Activated CD4-positive, CD25-positive, alpha-beta regulatory T cell treated with anti-CD3 and anti-CD28 coated beads, Interleukin-2, amount 50 U/mL, for 72 hours (primary cell): ENCODE measurements at regions not wholly inside any gene's neighbourhood (a gene's known extent, or its start where the extent isn't known, plus 50 kb on each side); places are given as distances from the start of the nearest gene placed in this dataset.
"Not testable (repeated sequence)": the region's sequence is repeated elsewhere in the genome, so short reads cannot be mapped to it uniquely, and the experiment has no call there.

ENCODE experiments used
- DNase-seq: peaks from one replicate; pipeline ENCODE4 v3.0.0; 2021

DNA sequence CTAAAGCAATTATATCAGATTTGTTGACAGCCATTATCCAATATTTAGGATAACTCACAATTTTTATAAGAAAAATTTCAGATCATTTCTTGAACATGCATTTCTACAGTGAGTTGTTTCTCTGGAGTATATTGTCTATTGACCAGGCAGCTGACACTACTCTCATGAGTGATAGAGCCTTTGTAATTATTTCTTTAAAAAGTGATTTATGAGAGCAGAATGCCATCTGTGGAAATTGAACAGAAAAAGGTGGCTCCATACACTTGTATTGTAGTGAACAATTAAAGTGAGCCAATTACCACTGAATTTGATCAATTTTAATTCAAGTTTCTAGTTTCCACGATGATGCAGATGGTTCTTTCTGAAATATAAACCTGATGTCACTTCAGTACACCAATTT is 855.4 kb downstream of the TAF11L14 start:
- no peak for DNase-seq

DNA sequence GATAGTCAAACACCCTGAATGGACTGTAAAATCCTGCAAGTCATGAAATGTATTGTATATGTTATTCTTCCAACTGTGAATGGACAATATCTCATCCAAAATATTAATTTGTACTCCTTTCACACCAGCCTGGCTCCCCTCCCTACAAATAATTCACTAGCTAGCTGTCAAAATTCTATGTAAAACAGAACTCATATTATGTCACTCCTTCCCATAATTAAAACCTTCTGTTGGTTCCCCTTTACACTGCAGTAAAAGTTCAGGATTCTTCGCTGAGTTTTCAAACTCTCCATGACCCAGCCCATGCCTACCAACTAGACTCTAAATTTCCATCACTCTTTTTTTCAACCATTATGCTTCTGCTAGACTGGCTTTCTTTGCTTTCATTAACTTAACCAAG is 857.1 kb downstream of the TAF11L14 start:
- no peak for DNase-seq

DNA sequence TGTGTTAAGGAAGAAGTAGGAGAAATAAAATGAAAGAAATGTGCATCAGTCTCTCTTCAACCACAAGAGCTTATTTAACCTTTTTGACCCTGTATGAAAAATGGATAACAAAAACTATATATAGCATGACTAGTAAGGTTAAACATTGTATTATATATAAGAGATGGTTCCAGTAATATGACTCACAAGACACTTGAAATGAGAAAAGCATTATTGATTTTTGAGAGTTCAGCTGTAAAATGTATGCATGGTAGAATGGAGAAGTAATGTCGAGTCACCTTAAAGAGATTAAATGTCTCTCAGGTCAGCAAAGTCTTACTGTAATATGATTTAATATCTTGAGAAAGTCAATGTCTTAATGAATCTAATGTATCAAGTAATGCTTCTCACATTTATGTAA is 860.9 kb downstream of the TAF11L14 start:
- DNase-seq, result no peak

DNA sequence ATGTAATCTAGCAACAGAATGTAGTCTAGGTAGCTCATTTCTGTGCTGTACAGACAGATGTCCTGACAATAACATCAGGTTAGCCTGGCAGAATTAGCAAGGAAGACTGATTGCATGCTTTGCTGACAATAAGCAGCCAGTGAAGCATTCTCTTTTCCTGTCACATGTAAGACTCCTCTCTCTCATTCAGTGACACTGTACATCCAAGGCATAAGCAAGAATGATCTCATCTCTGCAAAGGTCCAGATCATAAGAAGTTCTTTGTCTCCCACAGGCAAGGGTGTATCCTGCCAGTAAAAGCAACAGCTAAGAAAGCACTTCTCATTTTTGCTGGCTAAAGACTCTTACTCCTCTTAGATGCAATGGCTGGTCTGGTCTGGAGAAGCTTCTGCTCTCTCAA is 861.8 kb downstream of the TAF11L14 start:
- no peak for DNase-seq

DNA sequence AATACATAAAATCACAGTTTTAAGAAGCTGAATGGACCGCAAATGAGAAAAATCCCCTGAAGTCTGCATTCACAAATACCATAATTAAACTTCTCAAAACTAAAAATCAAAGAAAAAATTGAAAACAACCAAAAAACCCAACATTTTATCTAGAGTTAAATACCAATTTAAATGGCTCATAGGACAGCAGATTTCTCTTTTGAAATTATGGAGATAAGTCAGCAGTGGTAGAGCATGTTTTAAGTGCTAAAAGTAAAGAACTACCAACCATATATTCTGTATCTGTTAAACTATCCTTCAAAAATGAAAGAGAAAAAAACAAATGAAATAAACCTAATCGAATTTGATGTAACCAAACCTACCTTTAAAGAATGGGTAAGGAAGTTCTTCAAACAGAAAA is 862.8 kb downstream of the TAF11L14 start:
- no peak for DNase-seq

DNA sequence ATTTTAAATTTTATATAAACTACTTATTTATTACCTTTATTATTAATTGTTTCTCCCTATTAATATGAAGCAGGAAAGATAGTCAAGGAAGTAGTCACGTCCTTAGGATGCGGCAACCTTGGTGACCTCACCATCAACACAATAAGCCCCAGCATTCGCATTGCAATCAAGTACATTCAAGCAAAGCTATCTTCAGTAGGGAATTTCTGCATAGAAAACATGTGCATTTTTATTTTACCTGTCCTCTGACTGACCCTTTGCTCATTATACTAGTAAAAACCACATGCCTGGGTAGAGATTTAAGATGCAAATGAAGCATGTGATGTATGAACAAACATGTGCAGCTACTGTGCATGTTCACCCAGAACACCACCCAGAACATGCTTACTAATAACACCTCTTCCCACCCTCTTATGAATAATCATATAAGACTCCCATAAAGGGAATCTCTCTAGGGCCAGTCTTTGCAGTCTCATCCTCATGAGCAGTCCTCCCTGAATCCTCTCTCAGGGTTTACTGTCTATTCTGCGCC is 869.6 kb downstream of the TAF11L14 start:
- no peak for DNase-seq

DNA sequence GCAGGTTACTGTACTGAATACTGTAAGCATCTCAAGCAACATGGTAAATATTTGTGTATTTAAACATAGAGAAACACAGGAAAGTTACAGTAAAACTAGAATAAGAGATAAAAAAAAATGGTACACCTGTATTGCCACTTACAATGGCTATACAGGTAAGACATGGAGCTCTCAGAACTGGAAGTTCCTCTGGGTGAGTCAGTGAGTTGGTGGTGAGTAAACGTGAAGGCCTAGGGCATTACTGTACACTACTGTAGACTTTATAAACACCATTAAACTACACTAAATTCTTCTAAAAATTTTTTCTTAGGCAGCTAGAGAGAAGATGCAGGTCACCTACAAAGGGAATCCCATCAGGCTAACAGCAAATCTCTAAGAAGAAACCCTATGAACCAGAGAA is 872.9 kb downstream of the TAF11L14 start:
- no peak for DNase-seq

DNA sequence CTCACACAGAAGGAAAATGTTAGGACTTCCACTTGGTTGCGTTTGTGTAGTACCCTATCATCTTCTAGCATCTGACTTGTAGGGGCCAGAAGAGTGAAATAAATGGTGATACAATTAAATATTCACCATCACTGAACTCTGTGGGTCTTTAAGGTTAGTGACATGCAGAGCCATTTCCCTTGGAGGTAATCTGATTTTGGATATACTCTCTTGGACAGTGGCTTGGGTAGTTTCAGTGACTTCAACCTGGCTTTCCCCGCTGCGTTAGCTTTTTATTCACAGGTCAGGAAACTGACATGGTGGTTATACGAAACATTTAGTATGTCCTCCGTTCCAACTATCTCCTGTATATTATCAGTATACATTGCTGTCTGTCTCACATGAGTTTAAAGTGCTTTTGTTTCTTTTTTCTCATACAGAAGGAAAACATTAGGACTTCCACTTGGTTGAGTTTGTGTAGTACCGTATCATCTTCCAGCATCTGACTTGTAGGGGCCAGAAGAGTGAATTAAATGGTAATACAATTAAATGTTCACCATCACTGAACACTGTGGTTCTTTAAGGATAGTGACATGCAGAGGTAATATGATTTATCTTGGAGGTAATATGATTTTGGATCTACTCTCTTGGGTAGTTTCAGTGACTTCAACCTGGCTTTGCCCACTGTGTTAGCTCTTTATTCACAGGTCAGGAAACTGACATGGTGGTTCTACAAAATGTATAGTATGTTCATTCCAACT is 883.6 kb downstream of the TAF11L14 start:
- no peak for DNase-seq

DNA sequence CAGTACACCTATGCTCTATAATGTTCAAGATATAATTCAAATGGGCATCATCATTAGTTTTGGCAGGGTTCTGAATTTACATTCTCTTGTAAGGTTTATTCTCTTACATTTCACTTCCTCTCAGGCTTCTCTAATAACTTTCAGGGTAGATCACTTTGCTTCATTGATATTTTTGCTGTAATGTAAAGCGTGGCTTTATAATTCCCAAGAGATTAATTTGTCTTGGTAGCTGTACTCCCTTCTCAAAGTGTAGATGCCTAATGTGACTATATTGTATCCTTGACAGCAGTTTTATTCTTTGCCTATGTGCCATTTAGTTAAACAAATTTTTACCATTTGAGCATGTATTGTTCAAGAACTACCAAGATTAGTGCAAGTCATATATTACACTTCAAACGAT is 889.1 kb downstream of the TAF11L14 start:
- no peak for DNase-seq

DNA sequence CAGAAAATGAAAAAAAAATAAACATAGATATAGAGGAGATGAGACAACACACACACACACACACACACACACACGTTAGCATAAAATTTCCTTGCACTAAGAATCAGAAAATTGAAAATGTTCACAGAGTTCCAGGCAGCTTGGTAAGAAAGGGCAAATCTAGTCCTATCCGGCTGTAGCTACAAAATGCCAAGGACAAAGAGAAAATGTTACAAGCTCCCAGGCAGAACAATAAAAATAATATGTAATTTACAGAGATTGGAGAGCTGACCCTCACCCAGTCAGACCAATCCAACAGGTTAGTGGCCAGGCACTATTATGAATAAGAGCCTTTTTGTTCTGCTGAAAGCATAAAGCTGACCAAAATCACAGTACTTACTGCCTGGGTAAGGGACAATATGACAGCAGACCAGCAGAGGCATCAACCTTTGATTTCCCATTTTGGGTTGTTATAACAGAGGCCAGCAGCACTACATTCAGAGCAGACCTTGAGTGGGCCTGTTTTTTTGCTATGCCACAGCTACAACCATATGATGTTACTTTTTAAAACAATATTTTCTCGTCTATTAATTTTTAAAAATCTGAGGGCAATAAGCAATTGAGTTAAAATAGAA is 892.6 kb downstream of the TAF11L14 start:
- DNase-seq, result no peak

DNA sequence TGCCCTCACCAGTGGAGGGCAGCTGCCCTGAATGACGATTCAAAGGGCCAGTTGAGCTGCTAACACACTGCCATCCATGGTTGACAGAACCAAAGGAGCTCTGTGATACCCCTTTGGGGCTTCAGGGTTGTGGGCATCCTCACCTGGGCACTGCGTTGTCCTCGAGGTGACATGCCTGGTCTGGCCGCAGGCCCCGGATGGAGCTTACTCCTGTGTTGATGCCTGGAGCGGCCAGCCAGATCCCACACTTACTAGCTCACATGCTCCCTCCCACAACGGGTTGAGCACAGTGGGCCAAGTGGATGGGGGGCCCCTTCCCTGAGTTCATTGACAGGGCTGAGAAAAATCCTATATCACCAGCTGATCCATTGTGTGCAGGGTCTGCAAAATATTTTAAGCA is 898.9 kb downstream of the TAF11L14 start:
- no peak for DNase-seq

DNA sequence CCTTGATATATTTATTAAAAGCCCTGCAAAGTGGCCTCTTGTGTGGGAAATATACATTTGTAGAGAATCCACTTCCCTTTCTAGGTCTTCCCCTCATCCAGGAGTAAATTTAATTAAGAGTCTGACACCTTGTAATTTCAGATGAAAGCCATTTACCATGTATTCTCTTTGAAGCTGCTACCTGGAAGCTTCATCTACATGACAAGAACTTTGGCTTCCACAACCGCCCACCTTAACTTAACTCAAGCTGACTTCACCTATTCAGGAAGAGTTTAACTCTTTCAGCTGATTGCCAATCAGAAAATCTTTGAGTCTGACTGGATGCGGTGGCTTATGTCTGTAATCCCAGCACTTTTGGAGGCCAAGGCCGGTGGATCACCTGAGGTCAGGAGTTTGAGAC is 899.9 kb downstream of the TAF11L14 start:
- no peak for DNase-seq

DNA sequence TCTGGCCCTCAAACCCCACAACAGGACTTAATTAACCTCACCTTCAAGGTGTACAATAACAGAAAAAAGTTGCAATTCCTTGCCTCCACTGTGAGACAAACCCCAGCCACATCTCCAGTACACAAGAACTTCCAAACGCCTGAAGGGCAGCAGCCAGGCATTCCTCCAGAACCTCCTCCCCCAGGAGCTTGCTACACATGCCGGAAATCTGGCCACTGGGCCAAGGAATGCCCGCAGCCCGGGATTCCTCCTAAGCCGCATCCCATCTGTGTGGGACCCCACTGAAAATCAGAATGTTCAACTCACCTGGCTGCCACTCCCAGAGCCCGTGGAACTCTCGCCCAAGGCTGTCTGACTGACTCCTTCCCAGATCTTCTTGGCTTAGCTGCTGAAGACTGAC is 901.5 kb downstream of the TAF11L14 start:
- DNase-seq, result not testable (repeated sequence)

DNA sequence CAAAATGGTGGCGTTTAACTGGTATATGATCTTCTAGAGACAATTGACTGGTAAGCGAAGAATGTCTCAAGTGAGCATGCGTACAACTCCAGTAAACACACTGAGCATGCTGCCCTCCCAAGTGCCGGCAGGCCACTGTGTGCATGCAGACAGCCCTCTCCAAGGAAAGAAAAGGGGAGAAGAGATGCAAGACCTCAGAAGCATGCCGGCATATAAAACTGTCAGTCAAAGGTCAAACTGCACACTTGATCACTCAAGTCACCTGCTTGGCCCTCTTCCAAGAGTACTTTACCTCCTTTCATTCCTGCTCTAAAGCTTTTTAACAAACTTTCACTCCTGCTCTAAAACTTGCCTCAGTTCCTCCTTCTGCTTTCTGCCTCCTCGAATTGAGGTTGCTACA is 910.2 kb downstream of the TAF11L14 start:
- no peak for DNase-seq

DNA sequence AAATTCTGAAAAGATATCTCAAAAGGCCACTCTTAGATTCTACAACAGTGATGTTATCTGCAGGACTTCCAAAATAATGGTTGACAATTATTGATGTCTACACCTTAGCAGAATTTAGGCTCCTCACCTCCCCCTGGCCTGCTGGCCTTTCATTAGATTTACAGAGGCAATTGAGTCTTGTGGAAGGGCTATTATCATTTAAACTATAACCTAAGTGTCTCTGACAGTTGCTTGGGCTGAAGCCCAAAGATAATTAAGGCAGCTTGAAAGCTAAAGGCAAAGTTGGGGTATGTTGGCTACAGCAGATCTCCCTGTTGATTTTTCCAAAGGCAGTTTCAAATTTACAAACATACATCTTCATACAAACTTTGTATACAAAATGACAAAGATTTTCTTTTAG is 912.3 kb downstream of the TAF11L14 start:
- DNase-seq, result no peak

DNA sequence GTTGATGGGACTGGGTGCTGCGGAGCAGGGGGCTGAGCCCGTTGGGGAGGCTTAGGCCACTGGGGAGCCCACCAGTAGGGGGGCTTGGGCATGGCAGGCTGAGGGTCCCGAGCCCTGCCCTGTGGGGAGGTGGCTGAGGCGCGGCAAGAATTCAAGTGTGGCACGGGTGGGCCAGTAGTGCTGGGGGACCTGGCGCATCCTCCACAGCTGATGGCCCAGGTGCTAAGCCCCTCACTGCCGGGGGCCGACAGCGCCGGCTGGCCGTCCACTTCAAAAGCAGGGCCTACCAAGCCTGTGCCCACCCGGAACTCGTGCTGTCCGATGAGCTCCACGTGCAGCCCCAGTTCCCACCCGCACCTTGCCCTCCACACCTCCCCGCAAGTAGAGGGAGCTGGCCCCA is 917.5 kb downstream of the TAF11L14 start:
- DNase-seq, result no peak

DNA sequence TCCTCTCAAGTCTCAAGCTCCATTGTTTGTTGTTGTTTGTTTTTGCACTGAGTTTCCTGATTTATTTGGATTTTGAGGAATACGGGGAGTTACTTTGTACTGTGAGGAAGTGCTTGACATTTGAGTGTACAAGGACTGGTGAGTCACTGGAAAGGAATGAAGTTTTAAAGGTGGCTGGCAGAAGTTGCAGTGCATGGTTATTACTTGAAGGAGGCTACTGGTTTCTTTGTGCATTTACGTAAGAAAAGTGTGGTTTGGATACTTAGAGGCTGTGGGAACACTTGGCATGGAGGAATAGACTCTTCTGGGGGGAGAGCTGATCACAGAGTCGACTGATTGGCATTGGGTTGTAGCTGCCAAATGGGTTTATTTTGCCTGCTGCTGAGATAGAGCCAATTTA is 919.0 kb downstream of the TAF11L14 start:
- no peak for DNase-seq

DNA sequence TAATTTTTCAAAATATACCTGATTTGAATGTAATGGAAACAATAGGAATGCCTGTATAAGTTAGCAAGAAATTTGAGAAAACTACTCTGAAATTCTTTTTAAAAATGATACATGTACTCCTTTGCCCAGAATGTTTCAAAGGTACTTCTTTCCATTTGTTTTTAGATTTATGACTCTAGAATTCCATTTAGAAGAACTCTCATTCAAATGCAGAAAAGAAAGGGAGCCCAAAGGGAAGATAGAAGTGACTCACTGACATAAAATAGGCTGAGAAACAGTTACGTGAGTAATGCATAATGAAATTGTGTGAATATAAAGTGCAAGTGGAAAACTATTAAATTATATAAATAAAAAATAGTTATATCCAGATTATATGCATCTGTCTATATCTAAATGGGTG is 926.3 kb downstream of the TAF11L14 start:
- DNase-seq, result no peak

DNA sequence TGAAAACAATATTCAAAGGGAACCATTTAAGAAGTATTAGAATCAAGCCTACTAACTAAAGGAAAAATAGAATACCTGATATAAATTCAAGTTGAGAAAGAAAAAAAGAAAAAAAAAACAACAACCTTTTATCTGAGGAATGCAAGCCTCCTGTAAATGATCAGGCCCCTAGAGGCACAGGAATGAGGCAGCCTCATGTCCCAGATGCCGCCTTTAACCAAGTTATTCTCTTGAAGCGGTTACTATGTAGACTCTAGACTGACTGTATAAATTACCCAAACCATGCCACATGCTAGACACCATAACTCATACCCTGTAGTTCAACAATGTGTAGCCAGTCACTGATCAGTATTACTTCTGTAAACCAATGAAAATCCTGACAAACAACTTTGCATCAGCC is 929.6 kb downstream of the TAF11L14 start:
- DNase-seq, result no peak

DNA sequence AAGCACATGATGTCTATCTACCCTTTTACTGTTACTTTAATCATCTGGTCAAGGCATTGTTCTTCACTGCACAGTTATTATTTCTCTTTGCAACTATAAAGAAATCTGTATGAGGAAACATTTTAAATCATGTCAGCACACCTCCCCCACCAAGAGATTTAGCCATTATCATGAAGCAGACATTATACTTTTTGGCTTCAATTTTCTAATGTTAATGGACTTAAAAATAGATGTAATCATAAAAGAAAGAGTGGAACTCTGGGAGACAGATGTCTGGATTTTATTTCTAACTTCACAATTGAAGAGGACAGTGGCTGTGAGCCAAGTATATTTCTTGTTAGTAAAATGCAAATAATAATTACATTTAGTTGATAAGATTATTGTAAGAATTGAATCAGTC is 932.4 kb downstream of the TAF11L14 start:
- DNase-seq, result no peak

DNA sequence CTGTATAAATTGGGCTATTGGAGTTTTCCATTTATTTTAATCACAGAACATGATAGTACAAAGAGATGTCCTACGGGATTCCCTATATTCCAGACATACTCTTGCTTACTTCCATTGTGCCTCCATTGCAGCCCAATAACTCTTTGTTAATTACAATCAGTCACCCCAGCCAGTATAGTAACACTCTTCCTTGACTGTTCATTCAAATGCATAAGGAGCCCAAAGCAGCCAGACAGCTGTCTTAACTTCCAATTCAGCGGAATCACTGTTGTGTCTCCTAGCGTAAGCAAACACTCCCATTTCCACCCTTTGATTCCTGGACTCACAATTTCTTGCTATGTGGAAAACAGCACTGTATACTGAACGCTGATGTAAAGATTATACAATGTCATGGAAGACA is 942.3 kb downstream of the TAF11L14 start:
- DNase-seq, result no peak

DNA sequence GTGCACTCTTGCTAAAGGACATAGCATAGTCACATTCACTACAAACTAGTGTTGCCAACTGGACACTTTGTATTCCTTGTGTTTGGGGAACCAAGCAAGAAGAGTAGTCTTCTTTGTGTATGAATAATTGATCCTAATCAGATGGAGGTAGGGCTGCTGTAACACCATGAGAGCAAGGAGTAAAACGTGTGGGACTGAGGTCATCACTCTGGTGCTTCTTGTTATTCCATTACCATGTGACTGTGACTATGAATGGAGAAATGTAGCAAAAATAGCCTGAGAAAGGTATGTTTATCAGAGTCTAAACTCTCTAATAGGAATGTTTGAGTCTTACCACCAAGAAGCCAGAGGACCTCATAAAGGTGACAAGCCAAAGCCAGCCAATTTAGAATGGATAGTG is 966.9 kb downstream of the TAF11L14 start:
- no peak for DNase-seq

DNA sequence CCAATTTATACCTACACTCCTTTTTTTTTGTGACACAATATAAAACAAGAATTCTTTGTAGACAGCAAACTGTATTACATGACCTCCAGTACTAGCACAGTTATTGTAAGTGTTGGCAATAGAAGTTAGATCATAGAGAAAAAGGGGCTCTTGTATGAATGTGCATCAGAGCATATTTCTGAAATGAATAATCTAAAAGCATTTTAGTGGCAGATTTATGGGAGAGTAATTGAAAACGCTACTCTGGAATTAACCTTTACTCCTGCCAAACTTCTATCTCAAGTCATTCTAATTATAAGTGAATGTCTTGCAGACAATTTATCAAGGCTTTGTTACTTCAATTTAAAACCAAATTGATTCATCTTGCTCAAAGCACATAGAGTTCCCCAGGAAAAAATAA is 968.1 kb downstream of the TAF11L14 start:
- DNase-seq, result no peak

DNA sequence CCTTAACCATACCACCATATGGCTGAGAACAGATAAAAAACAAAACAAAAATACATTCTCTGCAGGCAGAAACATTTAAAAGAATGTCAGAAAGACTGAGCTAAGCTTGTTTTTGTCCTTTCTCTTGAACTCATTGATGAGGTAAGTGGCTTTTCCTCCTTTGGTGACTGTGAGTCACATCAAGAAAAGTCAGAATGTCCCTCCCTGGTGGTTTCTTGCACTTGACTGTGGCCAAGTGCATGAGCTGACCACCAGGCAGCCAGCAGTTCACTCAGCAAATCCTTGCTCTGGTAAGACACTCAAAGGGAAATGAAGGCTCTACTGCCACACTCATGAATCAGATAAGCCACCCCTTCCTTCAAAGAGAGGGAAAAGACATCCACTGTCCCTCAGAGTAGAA is 970.9 kb downstream of the TAF11L14 start:
- DNase-seq, result no peak

DNA sequence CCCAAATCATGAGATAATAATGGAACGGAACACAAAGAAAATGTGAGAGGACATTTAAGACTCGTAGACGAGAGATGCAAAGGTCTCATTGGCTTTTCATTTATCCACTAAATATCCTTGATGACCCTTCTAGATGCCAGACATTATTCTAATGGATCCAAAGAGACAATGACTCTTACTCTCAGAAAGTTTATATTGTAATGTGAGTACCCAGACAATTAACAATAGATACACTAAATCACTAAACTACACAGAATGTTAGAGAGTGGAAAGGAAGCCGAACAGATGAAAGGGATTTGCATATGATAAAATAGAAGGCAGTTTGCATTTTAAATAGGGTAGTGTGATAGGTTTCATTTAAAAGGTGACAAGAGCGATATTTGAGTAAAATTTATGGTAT is 973.3 kb downstream of the TAF11L14 start:
- DNase-seq, result no peak
